ENCODE measurements at regions not wholly inside any gene's neighbourhood (a gene's known extent, or its start where the extent isn't known, plus 50 kb on each side); places are given as distances from the start of the nearest gene placed in this dataset.

DNA sequence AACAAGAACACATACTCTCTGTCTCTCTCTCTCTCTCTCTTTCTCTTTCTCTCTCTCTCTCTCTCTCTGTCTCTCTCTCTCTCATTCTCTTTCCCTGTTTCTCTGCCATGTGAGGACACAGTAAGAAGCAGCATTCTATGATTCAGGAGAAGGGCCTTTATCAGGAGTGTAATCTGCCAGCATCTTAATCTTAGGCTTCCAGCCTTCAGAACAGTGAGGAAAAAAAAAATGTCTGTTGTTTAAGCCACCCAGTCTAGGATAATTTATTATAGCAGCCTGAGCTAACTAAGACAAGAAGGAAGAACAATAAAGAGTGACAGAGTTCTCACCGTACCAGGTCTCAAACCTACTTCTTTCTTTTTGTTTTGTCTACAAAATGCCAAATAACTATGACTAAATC, 399.4 kb downstream of the SOCS6 start:
- TF ChIP-seq, protein P1, sequence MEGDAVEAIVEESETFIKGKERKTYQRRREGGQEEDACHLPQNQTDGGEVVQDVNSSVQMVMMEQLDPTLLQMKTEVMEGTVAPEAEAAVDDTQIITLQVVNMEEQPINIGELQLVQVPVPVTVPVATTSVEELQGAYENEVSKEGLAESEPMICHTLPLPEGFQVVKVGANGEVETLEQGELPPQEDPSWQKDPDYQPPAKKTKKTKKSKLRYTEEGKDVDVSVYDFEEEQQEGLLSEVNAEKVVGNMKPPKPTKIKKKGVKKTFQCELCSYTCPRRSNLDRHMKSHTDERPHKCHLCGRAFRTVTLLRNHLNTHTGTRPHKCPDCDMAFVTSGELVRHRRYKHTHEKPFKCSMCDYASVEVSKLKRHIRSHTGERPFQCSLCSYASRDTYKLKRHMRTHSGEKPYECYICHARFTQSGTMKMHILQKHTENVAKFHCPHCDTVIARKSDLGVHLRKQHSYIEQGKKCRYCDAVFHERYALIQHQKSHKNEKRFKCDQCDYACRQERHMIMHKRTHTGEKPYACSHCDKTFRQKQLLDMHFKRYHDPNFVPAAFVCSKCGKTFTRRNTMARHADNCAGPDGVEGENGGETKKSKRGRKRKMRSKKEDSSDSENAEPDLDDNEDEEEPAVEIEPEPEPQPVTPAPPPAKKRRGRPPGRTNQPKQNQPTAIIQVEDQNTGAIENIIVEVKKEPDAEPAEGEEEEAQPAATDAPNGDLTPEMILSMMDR (IDR thresholded peaks at IDR 0.05), result no peak
- TF ChIP-seq EZH2phosphoT487 (IDR thresholded peaks at IDR 0.05), result no peak
